A673 (cell line): ENCODE measurements at regions not wholly inside any gene's neighbourhood (a gene's known extent, or its start where the extent isn't known, plus 50 kb on each side); places are given as distances from the start of the nearest gene placed in this dataset.

Source experiments
- EZH2 ChIP-seq: fragments of 200-600 bp; sonication (generic); IDR thresholded peaks from 2 replicates; pipeline ENCODE4 v1.6.1; 2017; ENCODE audit warnings: borderline replicate concordance, low read depth, mild to moderate bottlenecking, mixed read lengths, antibody characterized with exemption, low read length; ENCODE audit not compliant: poor library complexity, severe bottlenecking
- TF ChIP-seq, protein P1 (sequence below): fragments of 300-800, 200-600 bp; sonication (generic); conservative IDR thresholded peaks from 2 replicates; pipeline ENCODE4 v1.5.1; 2017; ENCODE audit warnings: low read depth, mild to moderate bottlenecking, antibody characterized with exemption, low read length, moderate library complexity, mixed read lengths

DNA sequence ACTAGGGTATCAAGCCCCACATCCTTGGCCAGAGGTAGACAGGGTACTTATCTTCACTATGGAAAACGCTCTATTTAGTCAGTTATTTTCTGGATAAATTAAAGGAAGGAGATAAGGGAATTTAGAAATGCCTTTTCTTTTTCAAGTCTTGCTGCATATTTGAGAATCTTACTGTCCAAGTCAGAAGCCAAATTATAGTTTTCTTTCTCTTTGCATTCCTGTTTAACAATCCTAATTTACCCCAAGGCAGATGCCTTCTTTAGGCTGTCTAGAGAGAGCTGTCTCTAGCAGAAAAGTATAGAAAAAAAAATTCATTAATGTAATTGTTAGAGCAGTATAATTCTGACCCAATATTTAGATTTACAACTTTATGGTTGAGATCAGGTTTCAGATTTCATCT is 64.4 kb upstream of the TBC1D5 start:
- TF ChIP-seq, protein P1, sequence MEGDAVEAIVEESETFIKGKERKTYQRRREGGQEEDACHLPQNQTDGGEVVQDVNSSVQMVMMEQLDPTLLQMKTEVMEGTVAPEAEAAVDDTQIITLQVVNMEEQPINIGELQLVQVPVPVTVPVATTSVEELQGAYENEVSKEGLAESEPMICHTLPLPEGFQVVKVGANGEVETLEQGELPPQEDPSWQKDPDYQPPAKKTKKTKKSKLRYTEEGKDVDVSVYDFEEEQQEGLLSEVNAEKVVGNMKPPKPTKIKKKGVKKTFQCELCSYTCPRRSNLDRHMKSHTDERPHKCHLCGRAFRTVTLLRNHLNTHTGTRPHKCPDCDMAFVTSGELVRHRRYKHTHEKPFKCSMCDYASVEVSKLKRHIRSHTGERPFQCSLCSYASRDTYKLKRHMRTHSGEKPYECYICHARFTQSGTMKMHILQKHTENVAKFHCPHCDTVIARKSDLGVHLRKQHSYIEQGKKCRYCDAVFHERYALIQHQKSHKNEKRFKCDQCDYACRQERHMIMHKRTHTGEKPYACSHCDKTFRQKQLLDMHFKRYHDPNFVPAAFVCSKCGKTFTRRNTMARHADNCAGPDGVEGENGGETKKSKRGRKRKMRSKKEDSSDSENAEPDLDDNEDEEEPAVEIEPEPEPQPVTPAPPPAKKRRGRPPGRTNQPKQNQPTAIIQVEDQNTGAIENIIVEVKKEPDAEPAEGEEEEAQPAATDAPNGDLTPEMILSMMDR = no peak
- no peak for TF ChIP-seq EZH2
